GM12801 (cell line): ENCODE measurements at regions not wholly inside any gene's neighbourhood (a gene's known extent, or its start where the extent isn't known, plus 50 kb on each side); places are given as distances from the start of the nearest gene placed in this dataset.

Source experiments
- TF ChIP-seq, protein P1 (sequence below): IDR thresholded peaks from one replicate; pipeline ENCODE4 v1.5.1; 2011; ENCODE audit warnings: control low read depth; ENCODE audit not compliant: insufficient read length; ENCODE audit errors: extremely low read depth

DNA sequence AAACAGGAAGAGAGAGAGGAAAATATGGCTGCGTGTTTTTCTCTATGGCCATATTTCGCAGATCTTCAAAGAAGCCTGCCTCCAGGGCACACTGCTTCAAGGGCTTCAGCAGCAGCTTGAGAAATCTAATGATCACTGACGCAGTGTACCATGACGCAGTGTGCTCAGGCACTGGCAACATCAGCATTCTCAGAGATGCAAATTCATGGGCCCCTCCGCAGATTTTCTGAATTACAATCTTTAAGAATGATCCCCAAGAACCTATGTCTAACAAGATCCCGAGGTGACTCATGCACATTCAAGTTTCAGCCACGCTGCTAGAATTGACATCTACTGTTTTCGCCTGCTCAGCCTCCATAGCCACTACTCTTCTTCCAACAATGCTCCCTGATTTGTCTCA lies 143.9 kb upstream of the ZNF366 start:
- TF ChIP-seq, protein P1, sequence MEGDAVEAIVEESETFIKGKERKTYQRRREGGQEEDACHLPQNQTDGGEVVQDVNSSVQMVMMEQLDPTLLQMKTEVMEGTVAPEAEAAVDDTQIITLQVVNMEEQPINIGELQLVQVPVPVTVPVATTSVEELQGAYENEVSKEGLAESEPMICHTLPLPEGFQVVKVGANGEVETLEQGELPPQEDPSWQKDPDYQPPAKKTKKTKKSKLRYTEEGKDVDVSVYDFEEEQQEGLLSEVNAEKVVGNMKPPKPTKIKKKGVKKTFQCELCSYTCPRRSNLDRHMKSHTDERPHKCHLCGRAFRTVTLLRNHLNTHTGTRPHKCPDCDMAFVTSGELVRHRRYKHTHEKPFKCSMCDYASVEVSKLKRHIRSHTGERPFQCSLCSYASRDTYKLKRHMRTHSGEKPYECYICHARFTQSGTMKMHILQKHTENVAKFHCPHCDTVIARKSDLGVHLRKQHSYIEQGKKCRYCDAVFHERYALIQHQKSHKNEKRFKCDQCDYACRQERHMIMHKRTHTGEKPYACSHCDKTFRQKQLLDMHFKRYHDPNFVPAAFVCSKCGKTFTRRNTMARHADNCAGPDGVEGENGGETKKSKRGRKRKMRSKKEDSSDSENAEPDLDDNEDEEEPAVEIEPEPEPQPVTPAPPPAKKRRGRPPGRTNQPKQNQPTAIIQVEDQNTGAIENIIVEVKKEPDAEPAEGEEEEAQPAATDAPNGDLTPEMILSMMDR: no peak

DNA sequence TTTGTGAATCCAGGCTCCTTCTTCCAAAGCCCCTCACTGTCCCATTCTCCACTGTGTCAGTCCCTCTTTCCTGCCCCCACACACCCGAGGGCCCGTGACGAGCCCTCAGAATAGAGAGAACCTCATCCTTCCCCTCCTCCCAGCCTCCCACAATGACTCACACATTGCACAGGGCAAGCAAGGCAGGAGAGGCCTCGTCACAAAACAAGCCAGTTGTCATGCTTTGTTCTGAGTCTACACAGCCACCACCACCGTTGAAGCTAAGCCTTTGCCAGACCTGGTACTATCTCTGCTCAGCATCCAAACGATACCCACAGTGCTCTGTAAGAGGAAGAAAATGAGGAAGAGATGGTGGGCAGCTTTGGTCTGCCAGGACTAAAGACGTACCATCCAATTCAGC lies 142.2 kb upstream of the ZNF366 start:
- TF ChIP-seq, protein P1: no peak

DNA sequence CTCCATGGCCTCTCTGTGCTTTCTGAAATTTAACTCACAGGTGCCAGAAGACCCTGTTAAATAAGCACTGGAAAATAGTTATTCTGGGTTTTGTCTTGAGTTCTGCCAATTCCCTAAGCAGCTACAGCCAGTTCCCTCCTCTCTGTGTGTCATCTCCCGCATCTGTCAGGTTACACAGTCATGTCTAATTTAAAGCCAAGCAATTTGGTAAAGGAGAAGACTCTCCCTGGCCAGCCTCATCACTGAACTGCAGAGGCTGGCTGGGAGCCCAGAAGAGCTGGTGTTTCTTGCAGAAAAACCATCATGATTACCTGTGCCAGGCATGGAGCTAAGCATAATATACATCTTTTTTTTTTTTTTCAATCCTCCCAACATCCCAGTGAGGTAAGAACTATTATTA lies 141.3 kb upstream of the ZNF366 start:
- TF ChIP-seq, protein P1: no peak

DNA sequence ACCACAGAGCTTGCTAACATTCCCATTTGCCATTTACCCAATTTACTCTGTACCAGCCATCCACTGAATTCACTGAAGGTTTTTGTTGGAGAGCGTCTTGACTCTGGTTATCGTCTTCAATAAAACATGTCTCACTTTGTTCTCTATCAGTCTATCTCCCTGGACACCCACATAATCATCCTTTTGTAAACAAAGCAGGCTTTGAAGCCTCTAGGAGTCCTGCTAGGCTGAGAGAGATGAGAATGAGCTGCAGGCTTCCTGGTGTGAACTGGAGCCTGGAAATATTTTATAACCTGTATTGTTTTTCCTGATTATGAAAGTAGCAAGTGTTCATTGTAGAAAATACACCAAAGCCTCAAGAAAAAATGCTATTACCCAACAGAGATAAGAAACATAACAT lies 140.6 kb upstream of the ZNF366 start:
- TF ChIP-seq, protein P1: no peak

DNA sequence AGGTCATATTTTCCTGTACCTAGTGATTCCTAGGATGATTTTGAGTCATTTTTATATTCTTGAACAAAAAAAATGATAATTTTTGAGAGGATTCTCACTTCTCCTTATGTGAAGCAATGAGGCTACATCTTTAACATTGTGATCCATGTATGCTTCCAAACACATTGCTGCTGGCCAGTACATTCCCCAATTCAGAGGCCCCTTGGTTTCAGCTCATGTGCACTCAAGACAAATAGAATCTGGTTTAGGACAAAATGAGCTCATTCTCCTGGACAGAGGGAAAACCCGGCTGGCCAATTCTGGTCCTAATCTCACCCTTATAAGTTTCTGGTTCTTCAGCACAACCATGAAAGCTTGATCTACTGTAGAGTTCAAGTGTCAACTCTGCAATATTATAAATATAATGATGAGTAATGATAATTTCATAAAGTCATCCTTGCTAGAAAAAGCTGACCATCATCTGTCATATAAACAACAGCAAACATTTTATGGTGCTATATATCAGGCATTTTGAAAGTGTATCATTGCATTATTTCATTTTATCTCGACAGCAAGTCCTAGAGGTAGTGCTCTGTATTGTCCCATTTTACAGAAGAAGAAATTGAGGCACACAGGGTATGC lies 139.1 kb upstream of the ZNF366 start:
- TF ChIP-seq, protein P1: no peak

DNA sequence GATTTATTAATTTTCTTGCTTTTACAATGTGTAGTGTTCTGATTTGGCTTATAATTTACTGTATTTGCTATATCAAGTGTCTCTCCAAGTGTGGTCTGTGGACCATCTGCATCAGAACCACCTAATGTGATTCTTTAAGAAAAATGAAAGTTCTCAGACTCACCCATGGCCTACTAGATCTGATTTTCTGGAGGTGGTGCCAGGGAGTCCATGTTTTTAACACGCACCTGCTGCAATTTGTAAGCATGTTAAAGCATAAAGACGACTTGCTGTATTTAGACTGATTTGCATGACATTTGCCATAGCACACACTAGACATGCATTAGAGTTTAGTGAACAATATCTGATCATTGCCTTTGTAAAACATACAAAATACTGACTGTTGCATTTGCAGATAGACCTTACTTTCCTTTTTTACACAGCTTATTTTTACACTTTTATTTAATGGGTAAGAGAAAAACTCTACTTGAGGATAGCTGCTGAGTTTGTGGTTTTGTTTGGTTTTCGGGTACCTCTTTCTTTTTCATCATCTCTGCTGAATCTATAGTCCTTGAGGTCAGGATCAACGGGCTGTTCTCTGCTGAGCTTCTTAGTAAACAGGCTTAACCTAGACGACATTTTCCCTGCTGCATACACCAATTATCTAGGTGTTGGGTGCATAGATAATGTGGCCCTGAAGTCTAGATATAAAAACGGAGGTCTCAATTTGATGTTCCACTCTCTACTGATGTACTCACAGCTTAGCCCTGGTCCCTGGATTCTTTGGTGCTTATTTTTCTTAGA lies 138.0 kb upstream of the ZNF366 start:
- TF ChIP-seq, protein P1: no peak

DNA sequence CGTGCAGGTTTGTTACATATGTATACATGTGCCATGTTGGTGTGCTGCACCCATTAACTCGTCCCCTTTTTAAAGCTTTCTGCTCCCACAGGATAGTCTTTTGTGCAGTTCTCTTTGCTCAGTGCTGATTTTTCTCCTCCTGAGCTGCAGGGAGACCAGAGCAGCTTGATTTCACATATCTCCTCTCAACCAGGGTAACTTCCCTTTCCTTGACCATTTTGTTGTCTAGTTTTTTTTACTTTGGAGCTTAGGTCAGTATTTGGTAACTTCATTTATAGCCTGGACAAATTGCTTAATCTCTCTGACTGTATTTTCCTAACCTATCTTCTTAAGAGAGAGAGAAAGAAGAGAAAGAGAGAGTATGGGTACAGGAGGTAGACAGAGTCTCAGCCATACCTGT lies 137.1 kb upstream of the ZNF366 start:
- TF ChIP-seq, protein P1: no peak
